ENCODE measurements at regions not wholly inside any gene's neighbourhood (a gene's known extent, or its start where the extent isn't known, plus 50 kb on each side); places are given as distances from the start of the nearest gene placed in this dataset.
"Not testable (repeated sequence)": the region's sequence is repeated elsewhere in the genome, so short reads cannot be mapped to it uniquely, and the experiment has no call there.

- in situ Hi-C loops (cut with MboI; ENCODE audit: low sequenced_read_pairs, unreplicated experiment): no loop called here
- no peak for DNase-seq (ENCODE audit: low spot score)
- no peak for TF ChIP-seq CTCF (IDR thresholded peaks at IDR 0.05; ENCODE audit: borderline replicate concordance, control extremely low read depth, extremely low read depth, insufficient read depth, missing control alignments)
Observed at GRCh38 chr13:58488251-58488650, 856.7 kb downstream of the PCDH17 start.

GRCh38 chr13:58495668-58496067 lies 864.1 kb downstream of the PCDH17 start:
- in situ Hi-C loops (cut with MboI; ENCODE audit: low sequenced_read_pairs, unreplicated experiment): no loop called here
- TF ChIP-seq CTCF (IDR thresholded peaks at IDR 0.05; ENCODE audit: borderline replicate concordance, control extremely low read depth, extremely low read depth, insufficient read depth, missing control alignments): no peak
- no peak for DNase-seq (ENCODE audit: low spot score)

GRCh38 chr13:58500938-58501337 lies 869.4 kb downstream of the PCDH17 start:
- no peak for TF ChIP-seq CTCF (IDR thresholded peaks at IDR 0.05; ENCODE audit: borderline replicate concordance, control extremely low read depth, extremely low read depth, insufficient read depth, missing control alignments)
- in situ Hi-C loops (cut with MboI; ENCODE audit: low sequenced_read_pairs, unreplicated experiment): no loop called here
- DNase-seq (ENCODE audit: low spot score): no peak

- DNase-seq (ENCODE audit: low spot score); in situ Hi-C loops (cut with MboI; ENCODE audit: low sequenced_read_pairs, unreplicated experiment): not testable (repeated sequence)
Observed at GRCh38 chr13:58504202-58504700, 872.7 kb downstream of the PCDH17 start.

GRCh38 chr13:58505262-58505920 lies 873.8 kb downstream of the PCDH17 start:
- DNase-seq (ENCODE audit: low spot score); in situ Hi-C loops (cut with MboI; ENCODE audit: low sequenced_read_pairs, unreplicated experiment): not testable (repeated sequence)

GRCh38 chr13:58528351-58528750 lies 896.8 kb downstream of the PCDH17 start:
- DNase-seq (ENCODE audit: low spot score): no peak
- in situ Hi-C loops (cut with MboI; ENCODE audit: low sequenced_read_pairs, unreplicated experiment): no loop called here
- TF ChIP-seq CTCF (IDR thresholded peaks at IDR 0.05; ENCODE audit: borderline replicate concordance, control extremely low read depth, extremely low read depth, insufficient read depth, missing control alignments): no peak

- in situ Hi-C loops (cut with MboI; ENCODE audit: low sequenced_read_pairs, unreplicated experiment): no loop called here
- no peak for TF ChIP-seq CTCF (IDR thresholded peaks at IDR 0.05; ENCODE audit: borderline replicate concordance, control extremely low read depth, extremely low read depth, insufficient read depth, missing control alignments)
- no peak for DNase-seq (ENCODE audit: low spot score)
Observed at GRCh38 chr13:58531614-58532013, 900.1 kb downstream of the PCDH17 start.

- in situ Hi-C loops (cut with MboI; ENCODE audit: low sequenced_read_pairs, unreplicated experiment): no loop called here
- DNase-seq (ENCODE audit: low spot score): no peak
- no peak for TF ChIP-seq CTCF (IDR thresholded peaks at IDR 0.05; ENCODE audit: borderline replicate concordance, control extremely low read depth, extremely low read depth, insufficient read depth, missing control alignments)
Observed at GRCh38 chr13:58542530-58542929, 911.0 kb downstream of the PCDH17 start.
